GM12873 (cell line): ENCODE measurements at regions not wholly inside any gene's neighbourhood (a gene's known extent, or its start where the extent isn't known, plus 50 kb on each side); places are given as distances from the start of the nearest gene placed in this dataset.

Source experiments
- CTCF ChIP-seq: IDR thresholded peaks from 2 replicates; pipeline ENCODE4 v1.5.1; 2012; ENCODE audit warnings: low read depth, mild to moderate bottlenecking, moderate library complexity, low read length, control low read depth; ENCODE audit not compliant: insufficient read depth; ENCODE audit errors: missing control alignments

- TF ChIP-seq CTCF = no peak
These were observed 394.6 kb downstream of the LRRIQ3 start for GRCh38 chr1:73803380-73803779.

- no peak for TF ChIP-seq CTCF
These were observed 396.0 kb downstream of the LRRIQ3 start for GRCh38 chr1:73801912-73802429.

- TF ChIP-seq CTCF = no peak
These were observed 397.6 kb downstream of the LRRIQ3 start for GRCh38 chr1:73800376-73800775.

- TF ChIP-seq CTCF = no peak
These were observed 408.0 kb downstream of the LRRIQ3 start for GRCh38 chr1:73789965-73790364.

GRCh38 chr1:73784026-73784425, 413.9 kb downstream of the LRRIQ3 start:
- TF ChIP-seq CTCF = no peak

GRCh38 chr1:73783352-73783751, 414.6 kb downstream of the LRRIQ3 start:
- no peak for TF ChIP-seq CTCF

- TF ChIP-seq CTCF = no peak
These were observed 415.1 kb downstream of the LRRIQ3 start for GRCh38 chr1:73782901-73783300.
